Upper lobe of left lung (tissue), 6 donors: ENCODE measurements at regions not wholly inside any gene's neighbourhood (a gene's known extent, or its start where the extent isn't known, plus 50 kb on each side); places are given as distances from the start of the nearest gene placed in this dataset.

ENCODE experiments used
- ATAC-seq, 2 donors: fragments of 200-7000 bp; cut with Tn5 transposase; one replicate each; pipeline ENCODE4 v1.9.1; 2022; ENCODE audit warnings: mild to moderate bottlenecking in 2 of 2, moderate library complexity in 2 of 2; ENCODE audit not compliant: low FRiP score in 2 of 2
- DNase-seq, 2 donors: peaks; one replicate each; pipeline ENCODE4 v3.0.0-alpha.2; 2019 to 2020
- H3K27ac ChIP-seq, 4 donors: fragments of 200-600 bp; sonication (generic); one replicate each; pipeline ENCODE4 v1.5.1; 2016 to 2019
- H3K27me3 ChIP-seq, 4 donors: fragments of 200-600 bp; sonication (generic); one replicate each; pipeline ENCODE4 v1.5.1; 2017 to 2019
- H3K36me3 ChIP-seq, 4 donors: fragments of 200-600 bp; sonication (generic); one replicate each; pipeline ENCODE4 v1.5.1; 2016 to 2019
- H3K4me1 ChIP-seq, 4 donors: fragments of 200-600 bp; sonication (generic); one replicate each; pipeline ENCODE4 v1.5.1; 2018 to 2019
- H3K4me3 ChIP-seq, 4 donors: fragments of 200-600 bp; sonication (generic); one replicate each; pipeline ENCODE4 v1.5.1; 2017 to 2019; ENCODE audit warnings: mild to moderate bottlenecking in 2 of 4, moderate library complexity in 1 of 4
- H3K9me3 ChIP-seq, 4 donors: fragments of 200-600 bp; sonication (generic); one replicate each; pipeline ENCODE4 v1.5.1; 2018 to 2019
- EP300 ChIP-seq, 4 donors: sonication (generic); formaldehyde crosslinking; IDR thresholded peaks; one replicate each; pipeline ENCODE4 v1.5.1; 2017; ENCODE audit warnings: antibody characterized with exemption in 4 of 4, control low read depth in 2 of 4
- POLR2A ChIP-seq, 4 donors: fragments of 450-650 bp; IDR thresholded peaks; one replicate each; pipeline ENCODE4 v1.5.1; 2016 to 2017; ENCODE audit warnings: antibody characterized with exemption in 4 of 4, mild to moderate bottlenecking in 2 of 4
- POLR2AphosphoS5 ChIP-seq, 2 donors: sonication (generic); formaldehyde crosslinking; IDR thresholded peaks; one replicate each; pipeline ENCODE4 v1.5.1; 2017; ENCODE audit warnings: antibody characterized with exemption in 2 of 2
- WGBS, 2 donors: methylation state at CpG; one replicate each; pipeline ENCODE4 v1.1.5; 2017 to 2018; 5-methylcytosine and 5-hydroxymethylcytosine counted together
- TF ChIP-seq, protein P1 (sequence below), 6 experiments: fragments of 450-650 bp in 4 of 6; fragments of 200-600 bp in 2 of 6; sonication (generic) in 2 of 6; IDR thresholded peaks; one replicate each; pipeline ENCODE4 v1.5.1; 2016 to 2019; ENCODE audit warnings: antibody characterized with exemption in 6 of 6
- donor health status: DM: no; HTN: no; CAD: no; lungs with moderate emphysema.
- donor health status: DM: no; HTN: yes; CAD: no; lungs with severe emphysema.

DNA sequence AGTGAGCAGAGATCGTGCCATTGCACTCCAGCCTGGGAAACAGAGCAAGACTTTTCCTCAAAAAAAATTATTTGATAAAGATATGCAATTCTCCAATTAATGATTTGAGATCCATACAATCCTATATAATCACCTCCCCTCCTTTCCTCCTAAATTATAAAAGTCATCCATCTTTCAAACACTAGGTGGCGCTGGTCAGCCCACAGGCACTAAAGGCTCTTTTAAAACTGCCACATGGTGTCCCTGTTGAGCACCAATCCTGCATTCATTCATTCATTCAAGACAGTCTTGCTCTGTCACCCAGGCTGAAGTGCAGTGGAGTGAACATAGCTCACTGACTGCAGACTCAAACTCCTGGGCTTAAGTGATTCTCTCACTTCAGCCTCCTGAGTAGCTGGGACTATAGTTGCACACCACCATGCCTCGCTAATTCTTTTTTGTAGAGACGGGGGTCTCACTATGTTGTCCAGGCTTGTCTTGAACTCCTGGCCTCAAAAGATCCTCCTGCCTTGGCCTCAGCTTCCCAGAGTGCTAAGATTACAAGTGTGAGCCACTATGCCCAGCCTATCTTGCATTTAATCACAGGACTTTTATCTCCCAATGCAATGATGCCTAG lies 58.7 kb upstream of the SLC2A12 start:
- no peaks in the 10 kb centered on the region for H3K36me3 ChIP-seq
- no peaks in the 10 kb centered on the region for H3K27me3 ChIP-seq
- H3K4me3 ChIP-seq, result no peak overlapping the region
- H3K9me3 ChIP-seq, result no peaks in the 10 kb centered on the region
- ATAC-seq (peak; percentile 67 to 70), DNase-seq (peak in 1 of 2 donors; percentile 39)
- TF ChIP-seq, protein P1, sequence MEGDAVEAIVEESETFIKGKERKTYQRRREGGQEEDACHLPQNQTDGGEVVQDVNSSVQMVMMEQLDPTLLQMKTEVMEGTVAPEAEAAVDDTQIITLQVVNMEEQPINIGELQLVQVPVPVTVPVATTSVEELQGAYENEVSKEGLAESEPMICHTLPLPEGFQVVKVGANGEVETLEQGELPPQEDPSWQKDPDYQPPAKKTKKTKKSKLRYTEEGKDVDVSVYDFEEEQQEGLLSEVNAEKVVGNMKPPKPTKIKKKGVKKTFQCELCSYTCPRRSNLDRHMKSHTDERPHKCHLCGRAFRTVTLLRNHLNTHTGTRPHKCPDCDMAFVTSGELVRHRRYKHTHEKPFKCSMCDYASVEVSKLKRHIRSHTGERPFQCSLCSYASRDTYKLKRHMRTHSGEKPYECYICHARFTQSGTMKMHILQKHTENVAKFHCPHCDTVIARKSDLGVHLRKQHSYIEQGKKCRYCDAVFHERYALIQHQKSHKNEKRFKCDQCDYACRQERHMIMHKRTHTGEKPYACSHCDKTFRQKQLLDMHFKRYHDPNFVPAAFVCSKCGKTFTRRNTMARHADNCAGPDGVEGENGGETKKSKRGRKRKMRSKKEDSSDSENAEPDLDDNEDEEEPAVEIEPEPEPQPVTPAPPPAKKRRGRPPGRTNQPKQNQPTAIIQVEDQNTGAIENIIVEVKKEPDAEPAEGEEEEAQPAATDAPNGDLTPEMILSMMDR (IDR thresholded peaks at IDR 0.05), result peak; percentile 43 to 73 (median 58)
- no peak for TF ChIP-seq POLR2A (IDR thresholded peaks at IDR 0.05)
- peaks cover 0 to 5% (median 0%) of the 10 kb centered on the region in 4 donors for H3K4me1 ChIP-seq
- WGBS, 2 donors, result 46 to 54% methylated on average over 4 of the region's 4 CpGs
- no peak overlapping the region for H3K27ac ChIP-seq

DNA sequence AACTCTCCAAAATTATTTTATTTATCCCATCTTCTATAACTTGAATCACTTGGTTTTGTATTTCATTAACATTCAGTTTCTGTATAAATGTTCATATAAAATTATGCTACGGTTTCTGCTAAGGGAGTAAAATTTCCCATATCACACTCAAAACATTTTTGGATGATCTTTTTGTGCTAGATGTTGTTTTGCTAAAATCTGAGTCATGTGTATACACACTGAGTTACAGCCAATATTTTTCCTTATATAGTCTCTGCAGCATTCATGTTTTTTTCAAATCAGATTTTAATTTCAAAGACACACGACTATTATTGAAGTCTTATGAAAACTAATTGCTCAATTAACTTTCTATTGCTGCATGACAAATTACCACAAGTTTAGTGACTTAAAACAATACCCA lies 54.3 kb upstream of the SLC2A12 start:
- no peak for ATAC-seq

DNA sequence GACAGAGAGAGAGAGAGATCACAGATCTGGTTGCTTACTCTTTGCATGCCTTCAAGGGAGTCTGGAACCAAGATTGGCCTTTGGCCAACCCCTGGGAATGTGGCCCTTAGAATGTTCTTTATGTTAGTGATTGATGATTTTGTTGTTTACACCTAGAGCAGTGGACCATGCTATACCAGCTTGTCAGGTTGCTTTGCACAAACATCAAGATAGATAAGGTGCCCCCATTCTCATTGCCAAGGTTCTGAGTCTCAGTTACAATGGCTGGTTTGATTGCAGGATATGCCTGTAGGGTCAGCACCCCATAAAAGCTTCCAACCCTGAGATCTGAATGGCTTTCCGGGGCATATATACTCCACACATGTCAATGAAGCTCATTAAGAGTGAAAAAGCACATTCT lies 53.5 kb upstream of the SLC2A12 start:
- Histone ChIP-seq H3K4me3 (no peak overlapping the region), H3K36me3 (no peaks in the 10 kb centered on the region), H3K27ac (no peak overlapping the region), H3K9me3 (no peaks in the 10 kb centered on the region), H3K4me1 (no peaks in the 10 kb centered on the region), H3K27me3 (no peaks in the 10 kb centered on the region)
- ATAC-seq (no peak), DNase-seq (no peak)
- TF ChIP-seq POLR2AphosphoS5 (IDR thresholded peaks at IDR 0.05) (no peak), EP300 (IDR thresholded peaks at IDR 0.05) (no peak), POLR2A (IDR thresholded peaks at IDR 0.05) (no peak)
- TF ChIP-seq, protein P1 (IDR thresholded peaks at IDR 0.05), result no peak
- 78 to 83% methylated on average over 1 of the region's 1 CpG for WGBS, 2 donors

More for the DNA sequence above, 54.3 kb upstream of the SLC2A12 start:
- Histone ChIP-seq H3K9me3 (no peaks in the 10 kb centered on the region), H3K4me3 (no peak overlapping the region), H3K4me1 (no peaks in the 10 kb centered on the region), H3K27ac (no peak overlapping the region), H3K36me3 (no peaks in the 10 kb centered on the region), H3K27me3 (no peaks in the 10 kb centered on the region)
- TF ChIP-seq, protein P1 (IDR thresholded peaks at IDR 0.05), result no peak
- TF ChIP-seq POLR2AphosphoS5 (IDR thresholded peaks at IDR 0.05), result no peak
- TF ChIP-seq EP300 (IDR thresholded peaks at IDR 0.05), result no peak
- TF ChIP-seq POLR2A (IDR thresholded peaks at IDR 0.05), result no peak
- 69 to 81% methylated on average over 2 of the region's 2 CpGs for WGBS, 2 donors
- no peak for DNase-seq

DNA sequence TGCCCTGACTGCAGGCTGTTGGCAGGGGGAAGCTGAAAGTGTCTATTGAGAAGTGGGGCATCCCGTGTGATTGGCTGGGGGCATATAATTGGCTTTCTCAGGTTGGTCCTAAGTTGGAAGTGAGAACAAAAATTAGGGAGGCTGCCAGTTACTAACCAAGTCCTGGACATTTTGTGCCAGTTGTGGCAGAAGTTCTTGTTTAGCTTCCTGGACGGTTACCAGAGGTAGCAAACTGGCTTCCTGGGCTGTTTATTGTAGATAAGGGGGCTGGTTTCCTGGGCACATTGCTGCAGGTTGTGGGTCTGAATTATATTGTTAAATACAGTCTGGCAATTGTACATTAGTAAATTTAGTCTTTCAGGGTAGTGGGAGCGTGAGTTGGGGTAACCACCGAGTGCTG lies 50.6 kb upstream of the SLC2A12 start:
- Histone ChIP-seq H3K4me1 (no peaks in the 10 kb centered on the region), H3K27ac (no peak overlapping the region), H3K27me3 (no peaks in the 10 kb centered on the region), H3K4me3 (no peak overlapping the region), H3K36me3 (no peaks in the 10 kb centered on the region), H3K9me3 (no peaks in the 10 kb centered on the region)
- TF ChIP-seq EP300 (IDR thresholded peaks at IDR 0.05) (no peak), POLR2AphosphoS5 (IDR thresholded peaks at IDR 0.05) (no peak), POLR2A (IDR thresholded peaks at IDR 0.05) (no peak)
- TF ChIP-seq, protein P1 (IDR thresholded peaks at IDR 0.05), result no peak
- WGBS, 2 donors, result 73 to 74% methylated on average over 4 of the region's 4 CpGs
- DNase-seq, result no peak
- no peak for ATAC-seq
